GM12873 (cell line): ENCODE measurements at regions not wholly inside any gene's neighbourhood (a gene's known extent, or its start where the extent isn't known, plus 50 kb on each side); places are given as distances from the start of the nearest gene placed in this dataset.

Experiments
- TF ChIP-seq, protein P1 (sequence below): IDR thresholded peaks from 2 replicates; pipeline ENCODE4 v1.5.1; 2012; ENCODE audit warnings: low read depth, mild to moderate bottlenecking, moderate library complexity, low read length, control low read depth; ENCODE audit not compliant: insufficient read depth; ENCODE audit errors: missing control alignments

DNA sequence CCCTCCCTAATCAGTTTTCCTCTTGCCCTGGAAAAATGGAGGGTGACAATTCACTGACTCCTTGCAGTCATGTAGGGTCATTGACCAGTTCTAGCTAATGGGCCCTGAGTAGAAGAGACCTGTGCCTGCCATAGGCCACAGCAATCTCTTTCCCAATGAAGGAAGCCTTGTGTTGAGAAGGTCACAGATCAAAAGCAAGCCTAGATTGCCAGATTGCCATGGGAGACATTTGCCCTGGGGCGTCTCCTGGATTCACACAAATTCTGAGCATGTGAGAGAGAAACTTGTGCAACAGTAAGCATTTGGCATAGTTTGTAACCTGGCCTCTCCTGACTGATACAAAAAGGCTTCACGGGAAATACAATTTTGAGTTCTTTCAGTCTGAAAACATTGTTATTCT lies 148.0 kb downstream of the NUDT12 start:
- TF ChIP-seq, protein P1, sequence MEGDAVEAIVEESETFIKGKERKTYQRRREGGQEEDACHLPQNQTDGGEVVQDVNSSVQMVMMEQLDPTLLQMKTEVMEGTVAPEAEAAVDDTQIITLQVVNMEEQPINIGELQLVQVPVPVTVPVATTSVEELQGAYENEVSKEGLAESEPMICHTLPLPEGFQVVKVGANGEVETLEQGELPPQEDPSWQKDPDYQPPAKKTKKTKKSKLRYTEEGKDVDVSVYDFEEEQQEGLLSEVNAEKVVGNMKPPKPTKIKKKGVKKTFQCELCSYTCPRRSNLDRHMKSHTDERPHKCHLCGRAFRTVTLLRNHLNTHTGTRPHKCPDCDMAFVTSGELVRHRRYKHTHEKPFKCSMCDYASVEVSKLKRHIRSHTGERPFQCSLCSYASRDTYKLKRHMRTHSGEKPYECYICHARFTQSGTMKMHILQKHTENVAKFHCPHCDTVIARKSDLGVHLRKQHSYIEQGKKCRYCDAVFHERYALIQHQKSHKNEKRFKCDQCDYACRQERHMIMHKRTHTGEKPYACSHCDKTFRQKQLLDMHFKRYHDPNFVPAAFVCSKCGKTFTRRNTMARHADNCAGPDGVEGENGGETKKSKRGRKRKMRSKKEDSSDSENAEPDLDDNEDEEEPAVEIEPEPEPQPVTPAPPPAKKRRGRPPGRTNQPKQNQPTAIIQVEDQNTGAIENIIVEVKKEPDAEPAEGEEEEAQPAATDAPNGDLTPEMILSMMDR, result no peak

DNA sequence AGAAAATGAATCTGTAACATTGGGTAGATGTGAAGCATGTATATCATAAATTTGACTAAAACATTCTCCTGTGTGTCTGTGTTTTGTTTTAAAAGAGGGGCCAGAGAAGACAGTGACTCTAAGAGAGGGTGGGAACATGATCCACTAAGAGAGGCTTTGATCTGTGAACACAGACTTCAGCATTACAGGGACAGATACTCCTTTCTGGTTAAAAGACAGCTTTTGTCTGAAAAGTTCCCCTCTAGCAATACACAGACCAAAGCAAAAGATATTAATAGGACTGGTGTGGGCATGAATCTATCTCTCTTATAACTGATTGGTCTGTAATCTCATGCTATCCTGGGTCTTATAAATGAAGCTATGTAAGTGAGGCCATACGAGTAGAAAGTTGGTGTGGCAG lies 150.9 kb downstream of the NUDT12 start:
- TF ChIP-seq, protein P1, result no peak

DNA sequence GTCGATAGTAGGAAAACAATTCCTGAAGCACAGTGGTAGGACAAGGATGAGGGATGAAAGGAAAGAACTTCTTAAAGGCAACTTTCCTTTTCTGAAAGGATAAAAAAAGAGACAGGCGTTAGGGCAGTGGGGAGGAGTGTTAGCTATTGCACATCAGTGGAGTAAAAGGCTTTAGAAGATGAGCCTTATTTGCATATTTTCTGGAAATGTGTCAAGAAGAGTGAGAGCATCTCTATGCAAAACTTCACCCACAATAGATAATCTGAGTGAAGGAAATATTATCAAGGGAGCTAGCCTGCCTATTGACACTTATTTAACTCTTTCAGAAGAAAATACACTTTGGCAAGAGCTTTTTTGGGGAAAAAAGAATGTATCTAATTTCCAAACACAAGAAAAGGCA lies 151.6 kb downstream of the MACIR start:
- TF ChIP-seq, protein P1, result no peak

DNA sequence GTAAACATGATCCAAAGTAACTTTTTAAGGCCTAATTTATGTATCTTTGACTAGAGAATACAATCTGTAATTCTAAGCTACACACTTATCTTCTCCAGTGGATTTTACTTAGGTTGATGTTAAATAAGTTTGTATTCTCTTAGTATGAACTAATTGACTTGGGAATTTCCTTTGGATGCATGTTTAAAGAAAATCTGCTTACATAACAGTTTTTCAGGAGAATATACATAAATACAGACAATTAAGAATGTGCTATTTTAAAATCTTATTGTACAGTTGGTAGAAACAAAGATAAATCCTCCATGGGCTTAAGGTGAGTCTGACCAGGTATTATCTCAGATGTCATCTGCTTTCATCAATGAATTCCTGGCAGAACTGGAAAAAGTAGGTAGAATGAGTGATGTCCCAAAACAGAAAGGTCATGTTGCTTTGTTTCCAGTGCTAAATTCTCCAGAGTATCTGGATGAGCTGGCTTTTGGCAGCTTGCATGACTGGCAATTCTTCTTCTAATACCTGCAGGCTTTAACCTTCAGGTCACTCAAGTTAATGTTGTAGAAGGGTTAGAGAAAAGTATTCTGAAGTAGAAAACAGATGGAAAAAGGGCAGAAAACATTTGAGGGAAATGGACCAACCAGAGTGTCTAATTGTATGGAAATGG lies 150.6 kb downstream of the MACIR start:
- TF ChIP-seq, protein P1, result no peak

DNA sequence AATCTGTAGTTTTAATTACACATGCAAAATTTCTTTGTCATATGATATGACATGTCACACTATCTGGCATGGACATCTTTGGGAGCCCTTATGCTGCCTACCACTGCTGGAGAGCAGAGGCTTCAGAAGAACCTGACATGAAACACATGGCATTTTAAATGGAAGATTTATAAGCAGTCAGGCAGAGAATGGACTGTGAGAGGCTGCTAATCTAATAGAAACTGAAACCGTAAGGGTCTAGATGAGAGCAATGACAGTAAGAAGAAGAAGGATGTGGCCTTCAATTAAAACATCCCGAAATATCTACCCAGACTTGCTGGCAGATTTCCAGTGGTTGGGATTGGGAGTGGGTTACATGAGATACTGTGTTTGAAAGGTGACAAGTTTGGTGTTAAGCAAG lies 149.8 kb downstream of the MACIR start:
- TF ChIP-seq, protein P1, result no peak

DNA sequence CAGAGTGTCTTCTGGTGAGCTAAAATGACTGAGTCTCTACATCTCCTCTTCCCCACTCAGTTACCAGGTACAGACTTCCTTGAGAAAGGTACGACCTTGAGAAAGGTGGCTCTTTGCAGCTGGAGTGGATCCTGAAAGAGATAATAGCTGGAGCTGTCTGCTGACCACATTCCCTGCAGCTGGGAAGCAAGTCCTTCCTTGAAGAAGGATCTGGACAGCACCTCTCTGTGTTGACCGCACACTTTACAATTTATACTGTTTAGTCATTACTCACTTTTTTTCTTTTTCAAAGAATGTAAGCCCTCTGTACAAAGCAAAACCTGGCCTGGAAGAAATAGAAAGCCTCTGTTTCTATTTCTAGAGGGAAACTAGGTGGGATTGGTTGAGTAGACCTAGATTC lies 148.8 kb downstream of the MACIR start:
- TF ChIP-seq, protein P1, result no peak

DNA sequence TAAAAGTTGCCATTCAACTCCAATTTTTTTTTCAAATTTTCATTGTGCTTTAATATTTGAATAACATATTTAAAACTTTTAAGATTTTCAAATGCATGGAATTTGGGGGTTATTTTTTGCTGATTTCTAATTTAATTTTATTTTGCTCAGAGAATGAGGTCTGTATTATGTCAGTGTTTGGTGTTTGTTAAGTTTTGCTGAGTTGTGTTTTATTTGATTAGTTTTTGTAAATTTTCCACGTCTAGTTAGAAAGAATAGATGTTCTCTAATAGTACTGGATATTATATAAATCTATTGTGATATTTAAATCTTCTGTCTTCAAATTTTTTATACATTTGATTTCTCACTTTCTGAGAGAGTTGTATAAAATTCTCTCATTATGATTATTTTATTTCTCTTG lies 145.9 kb downstream of the MACIR start:
- TF ChIP-seq, protein P1, result no peak
